ENCODE measurements at regions not wholly inside any gene's neighbourhood (a gene's known extent, or its start where the extent isn't known, plus 50 kb on each side); places are given as distances from the start of the nearest gene placed in this dataset.

DNA sequence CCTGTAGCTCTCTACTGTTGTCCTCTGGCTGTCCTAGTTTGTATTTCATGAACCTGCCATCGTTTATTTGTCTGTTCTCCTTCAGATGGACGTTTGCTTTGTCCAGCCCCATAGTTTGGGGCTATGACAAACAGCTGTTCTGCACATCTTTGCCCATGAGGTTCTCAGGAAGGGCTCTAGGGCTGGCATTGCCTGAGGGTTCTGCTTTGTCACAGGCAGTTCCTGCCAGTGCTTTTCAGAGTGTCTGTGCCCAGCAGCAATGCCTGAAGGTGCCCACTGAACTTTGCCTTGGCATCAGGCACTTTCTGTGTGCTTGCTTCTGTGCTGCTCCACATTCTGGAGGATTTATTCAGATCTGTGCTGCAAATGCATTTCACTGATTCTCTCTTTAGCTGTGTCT, 361.3 kb downstream of the TMEM121 start (continued):
- TF ChIP-seq EHMT2 (IDR thresholded peaks at IDR 0.05; ENCODE audit: low read depth): no peak
- no peak for TF ChIP-seq ZC3H11A (IDR thresholded peaks at IDR 0.05)

GRCh38 chr14:105888151-105888550, 361.8 kb downstream of the TMEM121 start:
- DNase-seq (ENCODE audit: low read depth in 1 of 2, low spot score in 1 of 2) (no peak), FAIRE-seq (no peak), ATAC-seq (no peak)
- Histone ChIP-seq H3K4me2 (no peak overlapping the region), H3K27ac (no peak overlapping the region), H3K4me3 (no peak overlapping the region), H3K4me1 (no peaks in the 10 kb centered on the region), H3K9me3 (no peaks in the 10 kb centered on the region)
- ChIA-PET CTCF (interaction anchor here (0.6 kb wide), 1 partner anchor 351 kb away, joined by 3 read pairs; no protein-coding TSS in a partner anchor), POLR2A (no interaction called here)
- 28% methylated on average over 2 of the region's 2 CpGs for WGBS (ENCODE audit: missing lambda C conversion rate)
- no peak for TF ChIP-seq ZC3H11A (IDR thresholded peaks at IDR 0.05)
- no peak for TF ChIP-seq TP53 (CRISPR knock-in tag; IDR thresholded peaks at IDR 0.05)
- no peak for TF ChIP-seq HEYL (CRISPR knock-in tag; IDR thresholded peaks at IDR 0.05)
- no peak for TF ChIP-seq RAD21 (conservative IDR thresholded peaks at IDR 0.05 in 1 of 2, IDR thresholded peaks at IDR 0.05 in 1 of 2)
- no peak for TF ChIP-seq HDAC2 (IDR thresholded peaks at IDR 0.05)
- TF ChIP-seq ZNF302 (CRISPR knock-in tag; IDR thresholded peaks at IDR 0.05): no peak
- no peak for TF ChIP-seq FOSB (CRISPR knock-in tag; IDR thresholded peaks at IDR 0.05)
- no peak for TF ChIP-seq CBX8 (IDR thresholded peaks at IDR 0.05)
- TF ChIP-seq, protein P1, sequence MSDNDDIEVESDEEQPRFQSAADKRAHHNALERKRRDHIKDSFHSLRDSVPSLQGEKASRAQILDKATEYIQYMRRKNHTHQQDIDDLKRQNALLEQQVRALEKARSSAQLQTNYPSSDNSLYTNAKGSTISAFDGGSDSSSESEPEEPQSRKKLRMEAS (IDR thresholded peaks at IDR 0.05): no peak
- TF ChIP-seq NPAS2 (CRISPR knock-in tag; IDR thresholded peaks at IDR 0.05; ENCODE audit: borderline replicate concordance): no peak
- no peak for TF ChIP-seq EHF (CRISPR knock-in tag; IDR thresholded peaks at IDR 0.05)

DNA sequence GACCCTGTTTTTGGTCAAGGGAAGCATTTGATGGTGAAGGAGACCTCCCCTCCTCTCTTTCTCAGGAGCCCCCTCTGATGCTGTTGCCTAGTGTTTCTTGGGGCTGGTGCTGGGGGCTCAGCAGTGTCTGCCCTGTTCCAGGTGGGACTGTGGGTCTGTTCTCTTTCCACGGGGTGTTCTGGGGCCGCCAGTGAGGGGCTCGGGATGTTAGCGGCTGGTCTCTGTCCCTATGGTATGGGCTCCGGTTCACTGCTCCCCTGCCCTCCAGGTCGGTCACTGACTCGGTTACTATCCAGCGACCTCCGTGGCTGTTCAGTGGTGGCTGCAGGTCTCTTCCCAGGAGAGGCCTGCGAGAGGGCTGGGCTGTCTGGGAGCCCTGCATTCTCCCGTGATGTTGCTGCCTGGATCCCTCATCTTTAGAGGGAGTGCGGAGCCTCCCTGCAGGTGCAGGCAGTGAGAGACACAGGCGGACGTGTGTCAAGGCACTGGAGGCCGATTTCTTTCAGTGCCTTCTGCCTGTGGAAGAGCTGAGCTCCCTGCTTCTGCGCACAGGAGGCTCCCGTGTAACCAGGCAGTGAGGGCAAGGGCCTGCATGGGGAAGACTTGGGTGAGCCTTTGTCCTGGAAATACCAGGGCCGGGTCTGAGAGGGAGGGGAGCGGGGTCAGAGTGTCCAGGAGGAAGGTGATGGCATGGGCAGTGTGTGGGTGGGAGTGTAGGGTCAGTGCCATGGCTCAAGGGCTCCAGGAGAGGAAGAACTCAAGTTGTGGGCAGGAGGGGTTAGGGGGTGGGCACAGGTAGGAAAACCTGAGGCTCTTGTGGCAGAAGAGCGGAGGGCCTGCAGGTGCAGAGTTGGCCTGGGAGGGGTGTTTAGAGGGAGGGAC, 362.6 kb downstream of the TMEM121 start:
- ChIA-PET CTCF (no interaction called here), POLR2A (no interaction called here)
- DNase-seq (ENCODE audit: low read depth in 1 of 2, low spot score in 1 of 2) (no peak), ATAC-seq (no peak), FAIRE-seq (no peak)
- no peak for TF ChIP-seq ZC3H11A (IDR thresholded peaks at IDR 0.05)
- no peak for TF ChIP-seq ZSCAN20 (CRISPR knock-in tag; IDR thresholded peaks at IDR 0.05)
- TF ChIP-seq, protein P2, sequence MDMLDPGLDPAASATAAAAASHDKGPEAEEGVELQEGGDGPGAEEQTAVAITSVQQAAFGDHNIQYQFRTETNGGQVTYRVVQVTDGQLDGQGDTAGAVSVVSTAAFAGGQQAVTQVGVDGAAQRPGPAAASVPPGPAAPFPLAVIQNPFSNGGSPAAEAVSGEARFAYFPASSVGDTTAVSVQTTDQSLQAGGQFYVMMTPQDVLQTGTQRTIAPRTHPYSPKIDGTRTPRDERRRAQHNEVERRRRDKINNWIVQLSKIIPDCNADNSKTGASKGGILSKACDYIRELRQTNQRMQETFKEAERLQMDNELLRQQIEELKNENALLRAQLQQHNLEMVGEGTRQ (IDR thresholded peaks at IDR 0.05): no peak
- TF ChIP-seq ZFP36 (IDR thresholded peaks at IDR 0.05; ENCODE audit: borderline replicate concordance, partially characterized antibody): no peak
- no peak for TF ChIP-seq ATOH8 (CRISPR knock-in tag; IDR thresholded peaks at IDR 0.05; ENCODE audit: low read depth)
- TF ChIP-seq CBX8 (IDR thresholded peaks at IDR 0.05): no peak
- TF ChIP-seq EP300 (IDR thresholded peaks at IDR 0.05): no peak
- H3K4me1 ChIP-seq: no peaks in the 10 kb centered on the region
- no peak overlapping the region for H3K4me2 ChIP-seq
- no peak overlapping the region for H3K4me3 ChIP-seq
- no peaks in the 10 kb centered on the region for H3K9me3 ChIP-seq
- H3K27ac ChIP-seq: no peak overlapping the region
- WGBS (ENCODE audit: missing lambda C conversion rate): 40% methylated on average over 9 of the region's 20 CpGs

DNA sequence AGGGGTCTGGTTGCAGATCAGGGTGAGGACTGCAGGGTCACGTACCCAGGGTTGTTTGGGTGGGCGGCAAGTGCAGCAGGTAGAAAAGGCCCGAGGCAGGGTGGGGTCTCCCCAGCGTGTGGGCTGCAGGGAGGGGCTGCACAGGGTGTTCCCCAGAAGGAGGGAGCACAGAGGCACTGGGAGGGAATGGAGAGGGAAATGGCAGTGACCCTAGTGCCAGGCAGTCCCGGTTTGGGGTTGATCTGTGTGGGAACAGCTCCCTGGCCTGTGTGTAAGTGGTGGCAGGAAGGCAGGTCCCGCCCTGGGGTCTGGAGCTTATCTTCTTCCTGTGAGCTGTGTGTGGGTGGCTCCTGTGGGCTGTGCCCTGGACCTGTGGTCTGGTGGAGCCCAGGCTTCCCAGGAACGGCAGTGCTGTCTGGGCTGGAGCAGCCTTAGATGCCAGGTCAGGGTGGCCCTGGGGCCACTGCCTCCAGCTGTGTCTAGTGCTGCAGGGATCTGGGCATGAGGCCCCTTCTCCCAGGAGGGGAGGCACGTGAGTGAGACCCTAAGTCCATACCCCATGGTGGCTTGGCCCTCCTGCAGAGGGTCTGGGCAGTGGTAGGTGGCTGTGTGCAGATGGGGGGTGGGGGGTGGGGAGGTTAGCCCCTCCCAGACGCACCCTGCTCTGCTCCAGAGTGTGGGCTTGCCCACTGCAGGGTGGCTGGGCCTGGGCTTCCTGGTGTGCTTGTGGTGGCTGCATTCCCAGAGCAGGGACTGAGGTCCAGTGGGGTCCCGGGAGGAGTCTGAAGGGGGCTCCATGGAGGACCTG, 363.5 kb downstream of the TMEM121 start:
- DNase-seq (ENCODE audit: low read depth in 1 of 2, low spot score in 1 of 2) (no peak), ATAC-seq (no peak; a peak in 1 of 6 replicates), FAIRE-seq (no peak)
- TF ChIP-seq ZFP36 (IDR thresholded peaks at IDR 0.05; ENCODE audit: borderline replicate concordance, partially characterized antibody) (no peak), SMC3 (IDR thresholded peaks at IDR 0.05) (no peak), FOSL2 (IDR thresholded peaks at IDR 0.05) (no peak), FOSL2 (CRISPR knock-in tag; IDR thresholded peaks at IDR 0.05) (no peak), CHD4 (IDR thresholded peaks at IDR 0.05; ENCODE audit: borderline replicate concordance) (no peak), BCL3 (IDR thresholded peaks at IDR 0.05) (no peak), HDAC2 (IDR thresholded peaks at IDR 0.05) (no peak), ESRRA (IDR thresholded peaks at IDR 0.05; ENCODE audit: borderline replicate concordance, low read length) (no peak), TP53 (CRISPR knock-in tag; IDR thresholded peaks at IDR 0.05) (no peak), POLR2AphosphoS2 (conservative IDR thresholded peaks at IDR 0.05; ENCODE audit: low read length) (no peak)
- TF ChIP-seq, protein P3, sequence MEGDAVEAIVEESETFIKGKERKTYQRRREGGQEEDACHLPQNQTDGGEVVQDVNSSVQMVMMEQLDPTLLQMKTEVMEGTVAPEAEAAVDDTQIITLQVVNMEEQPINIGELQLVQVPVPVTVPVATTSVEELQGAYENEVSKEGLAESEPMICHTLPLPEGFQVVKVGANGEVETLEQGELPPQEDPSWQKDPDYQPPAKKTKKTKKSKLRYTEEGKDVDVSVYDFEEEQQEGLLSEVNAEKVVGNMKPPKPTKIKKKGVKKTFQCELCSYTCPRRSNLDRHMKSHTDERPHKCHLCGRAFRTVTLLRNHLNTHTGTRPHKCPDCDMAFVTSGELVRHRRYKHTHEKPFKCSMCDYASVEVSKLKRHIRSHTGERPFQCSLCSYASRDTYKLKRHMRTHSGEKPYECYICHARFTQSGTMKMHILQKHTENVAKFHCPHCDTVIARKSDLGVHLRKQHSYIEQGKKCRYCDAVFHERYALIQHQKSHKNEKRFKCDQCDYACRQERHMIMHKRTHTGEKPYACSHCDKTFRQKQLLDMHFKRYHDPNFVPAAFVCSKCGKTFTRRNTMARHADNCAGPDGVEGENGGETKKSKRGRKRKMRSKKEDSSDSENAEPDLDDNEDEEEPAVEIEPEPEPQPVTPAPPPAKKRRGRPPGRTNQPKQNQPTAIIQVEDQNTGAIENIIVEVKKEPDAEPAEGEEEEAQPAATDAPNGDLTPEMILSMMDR (IDR thresholded peaks at IDR 0.05): no peak
- Histone ChIP-seq H3K9me3 (no peaks in the 10 kb centered on the region), H3K4me3 (no peak overlapping the region), H3K4me1 (no peaks in the 10 kb centered on the region), H3K27ac (no peak overlapping the region), H3K4me2 (no peak overlapping the region)
- ChIA-PET POLR2A (no interaction called here), CTCF (no interaction called here)
- WGBS (ENCODE audit: missing lambda C conversion rate): 14% methylated on average over 7 of the region's 10 CpGs
